HAP-1 (cell line): ENCODE measurements at regions not wholly inside any gene's neighbourhood (a gene's known extent, or its start where the extent isn't known, plus 50 kb on each side); places are given as distances from the start of the nearest gene placed in this dataset.

Experiments
- DNase-seq, 2 experiments: peaks; one replicate each; pipeline ENCODE4 v3.0.0-alpha.2; 2016 to 2020; ENCODE audit warnings: low spot score in 2 of 2
- H3K27me3 ChIP-seq: fragments of 250-450 bp; sonication (Bioruptor Pico); 2 replicates; pipeline ENCODE4 v1.5.1; 2020; ENCODE audit warnings: low read depth, mild to moderate bottlenecking, moderate library complexity
- H3K36me3 ChIP-seq: fragments of 250-450 bp; sonication (Bioruptor Pico); replicated peaks from 2 replicates; pipeline ENCODE4 v1.5.1; 2020; ENCODE audit warnings: mild to moderate bottlenecking
- H3K4me1 ChIP-seq: fragments of 250-450 bp; sonication (Bioruptor Pico); 2 replicates; pipeline ENCODE4 v1.5.1; 2020; ENCODE audit warnings: mild to moderate bottlenecking
- H3K4me3 ChIP-seq: fragments of 250-450 bp; sonication (Bioruptor Pico); 2 replicates; pipeline ENCODE4 v1.5.1; 2020; ENCODE audit warnings: mild to moderate bottlenecking, moderate library complexity
- H3K9me3 ChIP-seq: fragments of 250-450 bp; sonication (Bioruptor Pico); 2 replicates; pipeline ENCODE4 v1.5.1; 2020; ENCODE audit warnings: mild to moderate bottlenecking, moderate library complexity
- in situ Hi-C: fragments of 300-500 bp; cut with MboI; formaldehyde crosslinking; loops from 3 replicates; pipeline ENCODE4 v1.14.3; 2020; ENCODE audit warnings: low sequenced_read_pairs, inconsistent platforms, mixed read lengths

DNA sequence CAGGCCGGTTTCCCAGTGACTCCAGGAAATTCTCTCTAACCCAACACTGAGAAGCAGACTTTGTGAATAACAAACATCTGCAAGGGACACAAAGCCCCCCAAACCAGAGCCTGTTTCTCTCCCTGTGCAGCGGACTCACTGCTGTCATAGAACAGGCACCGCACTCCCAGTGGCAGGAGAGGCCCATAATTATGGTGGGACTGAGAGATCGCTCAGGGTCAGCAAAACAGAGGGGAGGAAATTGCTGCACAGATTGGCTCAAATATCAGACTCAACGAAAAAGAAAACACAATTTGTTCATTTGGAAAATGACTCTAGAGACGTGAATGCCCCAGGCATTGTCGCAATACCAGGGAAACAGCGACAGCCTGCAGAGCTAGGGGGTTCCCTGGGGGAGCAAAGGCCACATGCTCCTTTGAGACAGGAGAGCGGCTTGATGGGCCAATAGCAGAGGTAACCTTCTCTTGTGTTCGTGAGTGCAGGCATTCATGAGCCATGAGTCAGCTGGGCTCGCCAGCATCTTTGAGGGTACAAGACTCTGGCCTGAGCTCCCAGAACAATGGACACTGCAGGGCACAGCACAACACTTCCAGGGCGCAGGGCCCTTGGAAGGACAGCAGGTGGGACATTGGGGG, 143.3 kb upstream of the KLHL29 start:
- Histone ChIP-seq H3K36me3 (no peaks in the 10 kb centered on the region), H3K27me3 (no peaks in the 10 kb centered on the region), H3K4me1 (no peaks in the 10 kb centered on the region), H3K9me3 (no peaks in the 10 kb centered on the region), H3K4me3 (no peak overlapping the region)
- DNase-seq = no peak
- in situ Hi-C loops = no loop called here

DNA sequence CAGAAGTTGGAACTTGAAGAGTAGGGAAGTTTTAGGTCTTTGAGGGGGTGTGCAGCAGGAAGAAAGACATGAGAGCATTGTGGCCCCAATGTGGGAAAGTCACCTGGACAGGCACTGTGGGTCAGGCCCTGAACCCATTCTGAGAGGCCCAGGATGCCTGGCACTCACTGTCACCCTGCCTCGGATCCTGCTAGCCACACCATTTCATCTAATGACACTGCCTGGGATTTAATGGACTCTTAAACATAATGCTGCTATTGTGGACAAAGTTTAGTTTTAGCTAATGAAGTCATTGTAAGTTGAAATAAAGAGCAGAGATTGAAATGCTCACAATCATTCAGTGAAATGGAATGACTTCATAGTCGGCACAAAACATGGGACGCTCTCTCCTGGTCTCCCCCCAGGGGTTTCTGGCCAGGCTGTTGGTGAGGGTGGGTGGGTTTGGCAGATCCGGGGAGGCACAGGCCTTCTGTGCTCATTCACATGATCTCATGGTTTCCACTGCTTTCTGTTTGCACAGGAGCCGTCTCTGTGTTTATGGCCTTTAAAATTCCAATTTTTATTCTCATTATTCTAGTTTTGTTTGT, 141.8 kb upstream of the KLHL29 start:
- in situ Hi-C loops = no loop called here
- no peak overlapping the region for H3K4me3 ChIP-seq
- no peaks in the 10 kb centered on the region for H3K27me3 ChIP-seq

DNA sequence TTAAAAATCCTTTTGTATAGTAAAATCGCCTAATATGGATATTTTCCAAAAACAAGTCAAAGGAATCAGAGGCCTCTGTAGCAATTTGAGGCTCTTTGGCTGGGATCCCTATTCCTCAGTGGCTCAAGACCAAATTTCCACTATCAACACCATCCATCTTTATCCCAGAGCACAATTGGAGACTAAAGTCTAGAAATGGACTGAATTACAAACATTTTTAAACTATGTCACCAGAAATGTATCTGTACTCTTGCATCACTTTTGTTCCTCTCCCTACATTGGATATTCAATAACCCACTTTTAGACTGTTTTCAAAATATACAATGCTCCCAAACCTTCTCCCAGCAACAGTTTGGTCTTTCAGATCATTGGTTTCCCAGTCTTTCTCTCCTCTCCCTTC, 140.4 kb upstream of the KLHL29 start:
- H3K9me3 ChIP-seq = no peaks in the 10 kb centered on the region
- no peaks in the 10 kb centered on the region for H3K27me3 ChIP-seq
- H3K4me3 ChIP-seq = no peak overlapping the region
- DNase-seq = no peak
- in situ Hi-C loops = no loop called here
- H3K36me3 ChIP-seq = no peaks in the 10 kb centered on the region
- H3K4me1 ChIP-seq = no peaks in the 10 kb centered on the region

More for the DNA sequence above, 141.8 kb upstream of the KLHL29 start:
- no peak for DNase-seq
- Histone ChIP-seq H3K4me1 (no peaks in the 10 kb centered on the region), H3K9me3 (no peaks in the 10 kb centered on the region), H3K36me3 (no peaks in the 10 kb centered on the region)

DNA sequence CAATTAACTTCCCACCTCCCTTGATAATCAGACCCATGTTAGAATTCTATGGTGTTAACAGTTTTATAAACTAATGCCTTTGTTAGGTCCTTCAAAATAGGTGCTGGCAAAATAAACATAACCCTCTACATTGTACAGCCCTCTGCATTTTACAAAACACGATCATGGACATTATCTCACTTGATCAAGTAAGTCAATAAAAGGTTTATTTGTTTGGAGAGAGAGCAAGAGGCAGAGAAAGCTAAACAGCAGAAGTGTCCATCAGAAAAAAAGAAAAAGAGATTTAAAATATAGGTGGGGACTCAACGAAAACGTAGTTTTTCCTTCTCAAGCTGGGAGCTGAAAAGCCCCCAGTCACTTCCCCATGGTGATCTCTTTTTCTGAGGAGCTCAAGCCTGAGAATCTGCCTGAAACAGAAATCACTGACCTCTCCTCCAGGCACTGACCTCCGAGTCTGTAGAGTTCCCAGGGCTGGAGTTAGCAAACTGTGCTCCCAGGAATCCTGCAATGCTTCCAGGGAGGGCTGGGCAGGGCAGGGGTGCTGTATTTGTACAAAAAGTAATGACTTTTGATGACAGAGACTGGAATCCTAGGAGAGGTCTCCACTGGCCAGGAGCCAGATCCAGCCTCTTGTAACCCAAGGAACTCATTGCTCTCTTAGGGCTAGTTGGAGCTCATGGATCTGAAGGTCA, 137.8 kb upstream of the KLHL29 start:
- Histone ChIP-seq H3K4me3 (no peak overlapping the region), H3K27me3 (no peaks in the 10 kb centered on the region), H3K36me3 (no peaks in the 10 kb centered on the region), H3K4me1 (no peaks in the 10 kb centered on the region), H3K9me3 (no peaks in the 10 kb centered on the region)
- in situ Hi-C loops = no loop called here
- no peak for DNase-seq

DNA sequence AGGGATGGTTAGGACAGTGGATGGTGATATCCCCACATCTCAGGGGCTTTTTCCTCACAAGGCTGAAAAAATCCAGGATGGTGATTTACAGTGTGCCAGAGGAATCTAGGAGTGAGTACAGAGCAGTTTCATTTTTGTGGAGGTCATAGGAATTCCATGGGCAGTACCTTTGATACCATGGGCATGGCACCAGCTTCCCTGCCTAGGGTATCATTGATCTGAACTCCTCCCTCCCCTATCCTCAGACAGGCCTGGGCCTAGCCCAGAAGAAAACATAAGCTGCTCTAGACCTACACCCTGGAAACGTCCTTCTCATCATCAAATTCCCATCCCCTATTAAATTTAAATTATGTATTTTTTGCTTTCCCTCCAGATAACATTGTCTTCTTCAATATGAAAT, 136.3 kb upstream of the KLHL29 start:
- in situ Hi-C loops = no loop called here
- H3K4me3 ChIP-seq = no peak overlapping the region
- DNase-seq = no peak
- H3K36me3 ChIP-seq = no peaks in the 10 kb centered on the region
- H3K27me3 ChIP-seq = no peaks in the 10 kb centered on the region
- H3K9me3 ChIP-seq = no peaks in the 10 kb centered on the region
- no peaks in the 10 kb centered on the region for H3K4me1 ChIP-seq

DNA sequence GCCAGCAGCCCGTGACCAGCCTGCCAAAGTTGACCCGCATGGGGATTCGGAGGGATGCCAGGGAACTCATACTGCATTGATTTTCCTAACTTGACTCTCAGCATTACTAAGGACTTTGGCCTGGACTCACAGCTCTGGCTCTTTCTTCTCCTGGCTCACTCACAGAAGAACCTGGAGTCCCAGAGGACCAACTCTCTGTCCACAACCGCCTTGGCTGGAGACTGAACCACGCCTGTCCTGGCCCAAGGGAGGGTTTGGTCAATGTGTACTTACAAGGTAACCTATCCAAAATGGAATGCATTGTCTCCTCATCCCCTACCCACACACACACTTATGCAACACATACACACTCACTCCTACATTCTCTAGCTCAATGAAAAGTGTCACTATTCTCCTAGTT, 135.6 kb upstream of the KLHL29 start:
- H3K36me3 ChIP-seq = no peaks in the 10 kb centered on the region

DNA sequence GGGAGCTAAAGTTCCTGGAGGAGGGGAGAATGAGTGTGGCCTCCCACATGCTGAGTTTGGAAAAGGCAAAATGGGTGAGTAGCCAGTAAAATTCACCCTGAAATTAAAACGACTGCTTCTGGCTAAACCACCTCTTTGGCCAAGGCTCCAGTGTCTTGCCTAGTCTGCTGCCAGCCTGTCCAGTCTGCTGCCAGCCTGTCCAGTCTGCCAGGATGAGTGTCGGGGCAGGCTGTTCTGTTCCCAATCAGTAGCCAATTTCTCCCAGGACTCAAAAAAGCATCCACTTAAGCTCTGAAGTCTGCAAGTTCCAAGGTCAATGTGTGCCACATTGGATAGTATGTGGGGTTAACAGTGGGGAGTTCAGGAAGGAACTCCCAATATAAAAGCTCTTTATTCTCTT, 134.6 kb upstream of the KLHL29 start:
- no peaks in the 10 kb centered on the region for H3K9me3 ChIP-seq
- DNase-seq = no peak
- in situ Hi-C loops = no loop called here

More for the DNA sequence above, 135.6 kb upstream of the KLHL29 start:
- Histone ChIP-seq H3K27me3 (no peaks in the 10 kb centered on the region), H3K9me3 (no peaks in the 10 kb centered on the region), H3K4me1 (no peaks in the 10 kb centered on the region), H3K4me3 (no peak overlapping the region)
- in situ Hi-C loops = no loop called here
- no peak for DNase-seq

DNA sequence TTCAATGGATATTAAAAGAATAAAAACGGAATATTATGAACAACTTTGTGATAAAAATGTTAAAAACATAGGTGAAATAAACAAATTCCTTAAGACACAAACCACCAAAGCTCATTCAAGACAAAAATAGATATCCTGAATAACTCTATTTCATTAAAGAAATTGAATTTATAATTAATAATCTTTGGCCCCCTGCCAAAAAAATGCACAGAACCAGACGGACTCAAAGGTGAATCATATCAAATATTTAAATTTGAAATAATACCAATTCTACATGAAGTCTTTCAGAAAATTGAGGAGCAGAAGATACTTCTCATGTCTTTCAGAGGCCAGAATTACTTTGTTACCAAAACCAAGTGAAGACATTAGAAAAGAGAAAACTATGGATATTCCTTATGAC, 128.3 kb upstream of the KLHL29 start:
- H3K36me3 ChIP-seq = no peaks in the 10 kb centered on the region
- in situ Hi-C loops = no loop called here
- no peak for DNase-seq
- H3K27me3 ChIP-seq = 0 out of 2 replicates have a peak, but pooled peaks cover 3% of the 10 kb centered on the region
- no peak overlapping the region for H3K4me3 ChIP-seq
- H3K4me1 ChIP-seq = no peaks in the 10 kb centered on the region
- H3K9me3 ChIP-seq = no peaks in the 10 kb centered on the region

More for the DNA sequence above, 134.6 kb upstream of the KLHL29 start:
- Histone ChIP-seq H3K36me3 (no peaks in the 10 kb centered on the region), H3K4me3 (no peak overlapping the region), H3K4me1 (no peaks in the 10 kb centered on the region), H3K27me3 (no peaks in the 10 kb centered on the region)

DNA sequence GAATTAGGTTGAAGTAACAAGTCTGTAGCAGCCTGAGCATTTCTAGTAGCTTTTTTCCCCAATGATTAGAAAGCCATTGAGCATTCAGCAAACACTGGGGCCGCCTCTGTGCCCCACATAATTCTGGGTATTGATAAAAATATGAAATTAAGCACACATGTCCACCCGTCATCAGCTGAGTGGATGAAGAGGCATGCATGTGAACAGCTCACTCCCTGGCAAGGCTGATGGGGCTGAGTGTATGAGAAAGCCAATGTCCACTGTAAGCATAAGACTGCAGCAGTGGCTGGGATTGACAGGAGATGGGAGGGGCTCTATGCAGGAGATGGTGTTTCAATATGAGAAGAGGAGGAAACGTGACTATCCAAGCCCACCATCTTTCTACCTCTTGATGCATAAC, 124.4 kb upstream of the KLHL29 start:
- Histone ChIP-seq H3K36me3 (no peaks in the 10 kb centered on the region), H3K27me3 (0 out of 2 replicates have a peak, but pooled peaks cover 3% of the 10 kb centered on the region), H3K9me3 (no peaks in the 10 kb centered on the region), H3K4me3 (no peak overlapping the region), H3K4me1 (no peaks in the 10 kb centered on the region)
- DNase-seq = no peak
- in situ Hi-C loops = no loop called here

DNA sequence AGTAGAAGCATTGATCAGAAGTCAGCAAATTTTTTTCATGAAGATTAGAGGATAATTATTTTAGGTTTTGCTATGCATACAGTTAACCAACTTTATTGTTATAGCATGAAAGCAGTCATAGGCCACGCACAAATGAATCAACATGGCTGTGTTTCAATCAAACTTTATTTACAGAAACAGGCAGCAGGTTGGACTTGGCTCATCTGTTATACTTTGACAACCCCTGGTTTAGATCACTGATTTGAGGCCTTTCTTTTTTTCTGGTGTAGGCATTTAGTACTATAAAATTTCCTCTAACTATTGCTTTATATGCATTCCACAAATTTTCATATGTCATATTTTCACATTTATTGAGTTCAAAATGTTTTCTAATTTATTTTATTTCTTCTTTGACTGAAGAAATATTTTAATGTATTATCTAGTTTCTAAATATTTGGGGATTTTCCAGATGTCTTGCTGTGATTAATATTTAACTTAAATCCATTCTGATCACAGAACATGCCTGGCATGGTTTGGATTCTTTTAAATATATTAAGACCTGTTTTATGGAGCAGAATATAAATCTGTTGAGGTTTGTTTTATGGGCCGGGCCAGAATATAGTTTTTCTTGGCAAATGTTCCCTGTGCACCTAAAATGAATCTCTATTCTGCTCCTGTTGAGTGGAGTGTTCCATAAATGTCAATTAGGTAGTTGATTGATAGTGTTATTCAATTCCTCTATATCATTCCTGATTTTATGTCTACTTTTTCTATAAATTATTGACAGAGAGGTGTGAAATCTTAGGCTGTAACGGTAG, 116.3 kb upstream of the KLHL29 start:
- DNase-seq = no peak
- no peaks in the 10 kb centered on the region for H3K27me3 ChIP-seq
- H3K36me3 ChIP-seq = no peaks in the 10 kb centered on the region
- in situ Hi-C loops = no loop called here
- no peaks in the 10 kb centered on the region for H3K9me3 ChIP-seq
- no peak overlapping the region for H3K4me3 ChIP-seq
- no peaks in the 10 kb centered on the region for H3K4me1 ChIP-seq

DNA sequence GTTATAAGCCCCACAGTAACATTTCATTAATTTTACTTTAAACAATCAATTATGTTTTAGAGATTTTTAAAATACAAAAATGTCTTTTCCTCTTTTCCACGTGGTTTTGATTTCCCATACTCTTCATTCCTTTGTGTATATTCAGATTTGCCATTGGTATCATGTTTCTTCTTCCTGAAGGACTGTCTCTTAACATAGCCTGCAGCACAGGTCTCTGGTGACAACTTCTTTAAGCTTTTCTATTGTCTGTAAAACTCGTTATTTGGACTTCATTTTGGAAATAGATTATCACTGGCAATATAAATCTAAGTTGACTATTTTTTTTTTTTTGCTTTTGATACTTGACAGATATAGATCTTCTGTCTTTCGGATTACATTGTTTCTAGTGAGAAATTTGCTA, 115.2 kb upstream of the KLHL29 start:
- no peaks in the 10 kb centered on the region for H3K4me1 ChIP-seq
- in situ Hi-C loops = no loop called here
- DNase-seq = no peak
- H3K27me3 ChIP-seq = no peaks in the 10 kb centered on the region
- no peak overlapping the region for H3K4me3 ChIP-seq
- H3K9me3 ChIP-seq = no peaks in the 10 kb centered on the region
- no peaks in the 10 kb centered on the region for H3K36me3 ChIP-seq

DNA sequence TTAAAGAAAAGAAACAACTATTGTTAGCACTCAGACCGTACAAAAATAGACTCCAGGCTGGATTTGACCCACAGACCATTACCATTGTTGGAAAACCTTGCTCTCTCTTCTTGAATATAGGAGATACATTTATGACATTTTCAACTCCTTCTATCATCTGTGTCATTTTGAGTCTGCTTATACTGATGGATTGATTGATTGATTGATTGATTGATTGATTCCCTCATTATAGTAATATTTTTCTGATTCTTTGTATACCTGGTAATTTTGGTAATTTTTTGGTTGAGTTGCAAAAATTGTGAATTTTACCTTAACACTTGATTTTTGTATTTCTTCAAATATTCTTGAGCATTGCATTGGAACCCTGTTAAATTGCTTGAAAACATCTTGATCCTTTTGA, 114.2 kb upstream of the KLHL29 start:
- Histone ChIP-seq H3K27me3 (no peaks in the 10 kb centered on the region), H3K9me3 (no peaks in the 10 kb centered on the region), H3K4me1 (no peaks in the 10 kb centered on the region), H3K4me3 (no peak overlapping the region), H3K36me3 (no peaks in the 10 kb centered on the region)
- in situ Hi-C loops = no loop called here
- DNase-seq = no peak

DNA sequence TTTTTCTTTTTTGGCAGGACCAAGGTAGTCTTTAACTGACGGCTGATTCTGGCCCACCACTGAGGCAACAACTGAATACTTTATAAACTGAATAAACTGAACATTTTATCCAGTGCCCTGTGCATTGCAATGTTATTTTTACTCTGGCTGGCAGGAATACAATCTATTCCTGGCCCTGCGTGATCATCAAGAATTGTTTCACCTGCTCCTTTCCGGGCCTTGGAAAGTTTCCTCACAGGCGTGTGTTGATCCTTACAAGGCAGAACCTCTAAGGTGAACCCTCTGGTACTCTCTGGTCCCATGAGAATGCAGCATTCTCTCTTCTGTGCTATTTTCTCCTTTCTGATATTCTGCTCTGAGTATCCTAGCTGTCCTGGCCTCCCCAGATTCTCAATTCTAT, 113.7 kb upstream of the KLHL29 start:
- in situ Hi-C loops = no loop called here
- Histone ChIP-seq H3K4me1 (no peaks in the 10 kb centered on the region), H3K27me3 (no peaks in the 10 kb centered on the region), H3K9me3 (no peaks in the 10 kb centered on the region), H3K4me3 (no peak overlapping the region), H3K36me3 (no peaks in the 10 kb centered on the region)
- no peak for DNase-seq

DNA sequence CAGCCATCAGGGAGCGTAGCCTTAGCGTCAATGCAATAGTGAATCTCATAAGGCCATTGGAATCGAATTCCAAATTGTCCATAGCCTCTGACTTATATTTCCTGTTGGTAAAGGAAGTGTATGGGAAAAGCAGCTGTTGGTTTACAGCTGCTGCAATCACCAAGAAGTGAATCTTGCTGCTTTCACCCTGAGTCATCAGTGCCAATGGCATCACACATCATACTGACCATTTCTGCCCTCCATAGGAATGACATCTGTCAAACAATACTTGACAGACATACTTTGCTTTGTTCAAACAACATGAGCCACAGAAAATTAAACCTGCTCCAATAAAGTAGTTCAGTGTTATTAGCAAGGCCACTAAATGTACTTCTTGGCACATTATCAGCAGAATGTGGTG, 111.2 kb upstream of the KLHL29 start:
- no peak for DNase-seq
- Histone ChIP-seq H3K27me3 (no peaks in the 10 kb centered on the region), H3K4me3 (no peak overlapping the region), H3K36me3 (no peaks in the 10 kb centered on the region), H3K9me3 (no peaks in the 10 kb centered on the region), H3K4me1 (no peaks in the 10 kb centered on the region)
- in situ Hi-C loops = no loop called here
